NB4 (cell line): ENCODE measurements at regions not wholly inside any gene's neighbourhood (a gene's known extent, or its start where the extent isn't known, plus 50 kb on each side); places are given as distances from the start of the nearest gene placed in this dataset.

Experiments used
- DNase-seq: peaks from one replicate; pipeline ENCODE4 v3.0.0; 2010; ENCODE audit warnings: low read depth
- H3K4me3 ChIP-seq: one replicate; pipeline ENCODE4 v1.5.1; 2011; ENCODE audit warnings: mild to moderate bottlenecking, low read depth, low read length, moderate library complexity
- MYC ChIP-seq: IDR thresholded peaks from 2 replicates; pipeline ENCODE4 v1.6.1; 2011; ENCODE audit warnings: low read depth, low read length
- POLR2A ChIP-seq: IDR thresholded peaks from 2 replicates; pipeline ENCODE4 v1.6.1; 2011; ENCODE audit warnings: mild to moderate bottlenecking; ENCODE audit not compliant: insufficient read length; ENCODE audit errors: extremely low read depth
- TF ChIP-seq, protein P1 (sequence below): IDR thresholded peaks from 2 replicates; pipeline ENCODE4 v1.6.1; 2011; ENCODE audit warnings: low read depth, low read length
- TF ChIP-seq, protein P2 (sequence below): IDR thresholded peaks from one replicate; pipeline ENCODE4 v1.5.1; 2012; ENCODE audit warnings: low read depth, low read length

DNA sequence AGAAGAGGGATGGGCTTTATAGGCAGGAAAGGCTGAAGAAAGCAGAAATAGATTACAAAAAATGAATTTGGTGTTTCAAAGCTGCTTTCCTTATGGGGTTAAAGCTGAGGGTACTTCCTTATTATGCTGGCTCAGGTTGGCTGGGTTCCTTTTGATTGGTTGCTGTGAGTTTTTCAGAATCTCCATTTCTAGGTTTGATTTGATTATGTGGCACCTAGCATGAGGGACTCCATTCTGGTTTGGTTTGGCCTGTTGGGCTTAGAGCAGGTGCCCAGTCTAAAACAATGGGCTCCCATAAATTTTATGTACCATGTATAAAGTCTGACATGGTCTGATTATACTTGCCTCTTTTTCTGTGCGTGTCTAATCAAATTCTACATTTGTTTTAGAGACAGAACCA lies 362.7 kb downstream of the CXCL12 start:
- TF ChIP-seq POLR2A (no peak), MYC (no peak)
- TF ChIP-seq, protein P1, sequence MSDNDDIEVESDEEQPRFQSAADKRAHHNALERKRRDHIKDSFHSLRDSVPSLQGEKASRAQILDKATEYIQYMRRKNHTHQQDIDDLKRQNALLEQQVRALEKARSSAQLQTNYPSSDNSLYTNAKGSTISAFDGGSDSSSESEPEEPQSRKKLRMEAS = no peak
- TF ChIP-seq, protein P2, sequence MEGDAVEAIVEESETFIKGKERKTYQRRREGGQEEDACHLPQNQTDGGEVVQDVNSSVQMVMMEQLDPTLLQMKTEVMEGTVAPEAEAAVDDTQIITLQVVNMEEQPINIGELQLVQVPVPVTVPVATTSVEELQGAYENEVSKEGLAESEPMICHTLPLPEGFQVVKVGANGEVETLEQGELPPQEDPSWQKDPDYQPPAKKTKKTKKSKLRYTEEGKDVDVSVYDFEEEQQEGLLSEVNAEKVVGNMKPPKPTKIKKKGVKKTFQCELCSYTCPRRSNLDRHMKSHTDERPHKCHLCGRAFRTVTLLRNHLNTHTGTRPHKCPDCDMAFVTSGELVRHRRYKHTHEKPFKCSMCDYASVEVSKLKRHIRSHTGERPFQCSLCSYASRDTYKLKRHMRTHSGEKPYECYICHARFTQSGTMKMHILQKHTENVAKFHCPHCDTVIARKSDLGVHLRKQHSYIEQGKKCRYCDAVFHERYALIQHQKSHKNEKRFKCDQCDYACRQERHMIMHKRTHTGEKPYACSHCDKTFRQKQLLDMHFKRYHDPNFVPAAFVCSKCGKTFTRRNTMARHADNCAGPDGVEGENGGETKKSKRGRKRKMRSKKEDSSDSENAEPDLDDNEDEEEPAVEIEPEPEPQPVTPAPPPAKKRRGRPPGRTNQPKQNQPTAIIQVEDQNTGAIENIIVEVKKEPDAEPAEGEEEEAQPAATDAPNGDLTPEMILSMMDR = no peak
- DNase-seq = no peak
- H3K4me3 ChIP-seq = no peak overlapping the region

DNA sequence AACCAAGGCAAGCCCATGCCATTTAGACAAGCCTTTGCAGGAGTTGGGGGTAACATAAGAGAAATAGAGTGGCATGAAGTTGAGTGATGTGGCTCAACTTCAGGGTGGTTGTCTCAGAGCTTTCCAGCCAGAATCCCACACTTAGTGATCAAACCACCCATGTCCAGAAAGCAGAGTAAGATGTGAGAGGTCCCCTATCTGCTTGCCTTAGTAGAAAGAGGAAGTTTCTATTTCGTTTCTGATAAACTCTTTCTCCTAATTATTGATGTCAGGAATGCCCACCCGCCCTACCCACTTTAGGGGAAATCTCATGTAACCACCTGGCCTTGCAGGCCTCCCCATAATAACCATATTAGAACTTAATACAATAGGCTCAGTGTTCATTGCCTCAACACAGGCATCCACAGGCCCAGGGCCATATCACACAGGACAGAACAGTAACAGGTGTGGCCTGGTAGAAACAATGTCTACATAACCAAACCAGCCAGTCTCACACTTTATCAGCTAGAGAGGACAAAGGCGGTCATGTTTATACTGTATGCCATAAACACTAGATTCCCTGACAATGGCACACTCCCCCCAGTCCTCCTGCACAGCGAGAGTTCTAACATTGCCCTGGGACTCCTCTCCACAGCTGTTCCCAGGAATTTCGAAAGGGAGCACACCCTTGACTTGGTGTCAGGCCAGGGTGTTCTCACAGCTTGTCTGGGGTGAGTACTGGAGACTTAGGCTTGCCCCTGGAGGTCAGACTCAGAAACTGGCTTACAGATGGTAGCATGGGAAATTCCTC lies 364.4 kb downstream of the CXCL12 start:
- no peak for TF ChIP-seq MYC
- TF ChIP-seq, protein P1 = no peak
- DNase-seq = no peak
- no peak overlapping the region for H3K4me3 ChIP-seq

DNA sequence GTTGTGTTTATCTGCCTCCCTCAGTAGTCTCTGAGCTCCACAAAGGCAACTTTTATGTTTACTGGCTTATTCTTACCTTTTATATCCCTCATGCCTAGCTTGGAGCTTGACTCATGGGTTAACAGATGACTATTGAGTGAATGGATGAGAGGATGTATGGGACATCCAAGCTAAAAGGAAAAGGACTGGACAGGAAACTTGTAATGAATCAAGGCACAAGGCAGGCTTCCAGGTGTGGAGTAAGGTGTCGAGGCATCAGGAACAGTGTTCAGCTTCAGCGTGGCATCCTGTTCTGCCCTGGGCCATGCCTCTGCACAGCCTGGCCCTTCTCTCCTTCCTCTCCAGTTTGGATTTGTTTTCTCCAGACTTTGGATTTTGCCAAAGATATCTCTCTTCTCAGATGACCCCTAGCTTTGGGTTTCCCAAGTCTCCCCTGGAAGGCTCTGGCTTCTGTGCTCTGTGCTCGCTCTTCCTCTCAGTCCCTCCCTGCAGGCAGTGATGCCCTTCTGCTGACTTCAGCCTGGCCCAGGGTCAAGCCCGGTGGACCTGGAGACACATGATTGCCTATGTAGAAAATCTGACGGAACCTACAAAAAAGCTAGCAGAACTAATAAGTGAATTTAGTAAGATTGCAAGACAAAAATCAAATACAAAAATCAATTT lies 367.3 kb downstream of the CXCL12 start:
- no peak for DNase-seq

DNA sequence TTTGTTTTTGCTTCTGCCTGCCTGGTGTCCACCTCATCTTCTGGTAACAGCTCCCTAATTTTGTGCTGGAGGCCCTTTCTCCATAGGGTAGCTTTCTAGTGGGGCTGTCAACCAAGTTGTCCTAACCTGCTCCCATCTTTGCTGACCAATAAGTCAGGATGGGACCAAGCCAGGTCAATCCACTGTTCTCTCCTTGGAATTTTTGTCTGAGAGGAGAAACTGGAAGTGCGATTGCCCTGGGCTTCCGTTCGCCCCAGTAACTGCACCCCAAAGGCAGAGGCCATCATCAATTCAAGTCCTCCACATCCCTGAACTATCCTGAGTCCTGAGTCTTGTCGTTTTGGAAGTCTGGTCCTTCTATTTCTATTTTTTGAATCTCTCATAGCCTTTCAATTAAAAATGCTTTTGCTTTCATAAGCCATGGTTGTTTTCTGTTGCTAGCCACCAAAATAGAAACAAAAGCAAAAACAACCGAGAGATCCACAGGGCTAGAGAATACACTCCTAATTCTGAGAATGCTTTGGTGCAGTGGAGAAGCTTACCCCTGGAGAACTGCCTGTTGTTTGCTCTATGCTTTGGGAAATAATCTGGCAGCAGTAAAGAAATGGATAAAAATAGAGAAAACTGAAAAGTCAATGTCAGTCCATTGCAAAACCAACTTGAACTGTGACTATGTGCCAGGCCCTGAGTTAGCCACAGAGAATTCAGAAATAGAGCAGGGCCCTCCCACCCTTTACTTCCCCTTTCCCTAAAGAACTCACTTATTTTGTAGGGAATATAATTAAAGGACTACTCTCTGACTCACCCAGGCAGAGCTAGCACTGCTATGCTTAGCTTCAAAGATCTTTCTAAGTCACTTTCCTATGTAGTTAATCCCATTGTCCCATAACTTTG lies 368.1 kb downstream of the CXCL12 start:
- H3K4me3 ChIP-seq = no peak overlapping the region
- TF ChIP-seq, protein P1 = no peak
- TF ChIP-seq POLR2A (no peak), MYC (no peak)
- TF ChIP-seq, protein P2 = no peak
- DNase-seq = no peak

More for the DNA sequence above, 367.3 kb downstream of the CXCL12 start:
- no peak overlapping the region for H3K4me3 ChIP-seq
- TF ChIP-seq POLR2A (no peak), MYC (no peak)
- TF ChIP-seq, protein P1 = no peak
- TF ChIP-seq, protein P2 = no peak

DNA sequence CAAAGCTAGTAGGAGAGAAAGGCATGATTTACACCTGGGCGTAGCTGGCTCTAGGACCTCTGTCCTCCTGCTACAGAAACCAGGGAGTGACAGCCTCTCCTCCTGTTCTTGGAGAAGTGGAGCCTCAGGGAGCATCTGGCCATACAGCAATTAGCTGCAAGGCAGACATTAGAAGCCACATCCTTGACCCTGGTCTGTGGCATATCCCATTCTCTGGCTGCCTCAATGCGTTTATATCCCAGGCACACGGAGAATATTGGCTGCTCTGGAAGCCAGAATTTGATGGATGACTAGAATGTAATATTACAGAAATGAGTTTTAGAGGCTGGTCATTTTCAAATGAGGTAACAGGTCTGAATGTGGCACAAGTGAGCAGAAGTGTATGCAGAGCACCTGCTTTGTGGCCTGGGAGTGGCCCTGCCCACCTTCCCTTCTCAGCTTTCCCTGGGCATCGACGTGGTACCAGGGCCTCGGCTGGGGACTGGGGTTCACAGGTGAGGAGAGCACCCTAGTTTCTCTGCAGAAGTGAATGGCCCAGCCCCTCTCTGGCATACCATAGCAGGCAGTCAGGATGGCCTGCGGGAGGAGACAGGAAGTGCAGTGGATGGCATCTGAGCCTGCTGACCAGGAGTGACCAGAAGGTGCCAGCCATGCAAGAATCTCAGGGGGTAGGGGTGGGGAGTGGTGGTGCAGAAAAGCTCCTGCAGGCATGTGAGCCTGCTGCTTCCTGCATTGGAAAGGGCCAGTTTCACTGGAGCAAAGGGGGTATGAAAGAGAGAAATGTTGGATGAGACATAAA lies 367.2 kb upstream of the ZNF32 start:
- H3K4me3 ChIP-seq = no peak overlapping the region
- no peak for DNase-seq
- TF ChIP-seq POLR2A (no peak), MYC (no peak)
- TF ChIP-seq, protein P1 = no peak
- TF ChIP-seq, protein P2 = no peak
